WTC11 (cell line): ENCODE measurements at regions not wholly inside any gene's neighbourhood (a gene's known extent, or its start where the extent isn't known, plus 50 kb on each side); places are given as distances from the start of the nearest gene placed in this dataset.

ENCODE experiments used
- ARID4B ChIP-seq: sonication (generic); formaldehyde crosslinking; IDR thresholded peaks from 2 replicates; pipeline ENCODE4 v1.8.0; 2023; ENCODE audit warnings: missing genetic modification reagents, mild to moderate bottlenecking, borderline replicate concordance
- ATF1 ChIP-seq: sonication (generic); formaldehyde crosslinking; IDR thresholded peaks from 2 replicates; pipeline ENCODE4 v1.8.1; 2023; ENCODE audit warnings: mild to moderate bottlenecking, moderate library complexity, missing genetic modification reagents
- CTCF ChIP-seq: fragments of 200-600 bp; IDR thresholded peaks from 2 replicates; pipeline ENCODE4 v1.8.0; 2022; ENCODE audit warnings: antibody characterized with exemption
- E2F1 ChIP-seq: sonication (generic); formaldehyde crosslinking; IDR thresholded peaks from 2 replicates; pipeline ENCODE4 v1.8.0; 2022; ENCODE audit warnings: mild to moderate bottlenecking, missing genetic modification reagents
- ELF4 ChIP-seq: sonication (generic); formaldehyde crosslinking; IDR thresholded peaks from 2 replicates; pipeline ENCODE4 v1.8.1; 2022; ENCODE audit warnings: low read depth, mild to moderate bottlenecking, moderate library complexity, missing genetic modification reagents
- IRF1 ChIP-seq: sonication (generic); formaldehyde crosslinking; IDR thresholded peaks from 2 replicates; pipeline ENCODE4 v1.8.0; 2023; ENCODE audit warnings: missing genetic modification reagents
- JUN ChIP-seq: sonication (generic); formaldehyde crosslinking; IDR thresholded peaks from 2 replicates; pipeline ENCODE4 v1.8.0; 2023; ENCODE audit warnings: mild to moderate bottlenecking, missing genetic modification reagents
- MAX ChIP-seq: sonication (generic); formaldehyde crosslinking; IDR thresholded peaks from 2 replicates; pipeline ENCODE4 v1.8.0; 2022; ENCODE audit warnings: mild to moderate bottlenecking, missing genetic modification reagents
- NFE2L1 ChIP-seq: sonication (generic); formaldehyde crosslinking; IDR thresholded peaks from 2 replicates; pipeline ENCODE4 v1.8.1; 2023; ENCODE audit warnings: missing genetic modification reagents
- NR2C2 ChIP-seq: sonication (generic); formaldehyde crosslinking; IDR thresholded peaks from 2 replicates; pipeline ENCODE4 v1.8.0; 2022; ENCODE audit warnings: mild to moderate bottlenecking, missing genetic modification reagents
- SMAD4 ChIP-seq: sonication (generic); formaldehyde crosslinking; IDR thresholded peaks from 2 replicates; pipeline ENCODE4 v1.8.0; 2022; ENCODE audit warnings: mild to moderate bottlenecking, missing genetic modification reagents
- SOX15 ChIP-seq: fragments of 250-450 bp; sonication (Bioruptor Pico); IDR thresholded peaks from 2 replicates; pipeline ENCODE4 v1.9.0; 2021; ENCODE audit warnings: mild to moderate bottlenecking
- TEAD4 ChIP-seq: sonication (generic); formaldehyde crosslinking; IDR thresholded peaks from 2 replicates; pipeline ENCODE4 v1.8.0; 2022; ENCODE audit warnings: mild to moderate bottlenecking, missing genetic modification reagents
- USF2 ChIP-seq: sonication (generic); formaldehyde crosslinking; IDR thresholded peaks from 2 replicates; pipeline ENCODE4 v1.8.1; 2023; ENCODE audit warnings: mild to moderate bottlenecking, missing genetic modification reagents, moderate library complexity

- TF ChIP-seq USF2: no peak
- TF ChIP-seq CTCF: no peak
- TF ChIP-seq SMAD4 (CRISPR knock-in tag): no peak
- TF ChIP-seq E2F1 (CRISPR knock-in tag): no peak
- TF ChIP-seq ELF4 (CRISPR knock-in tag): no peak
- TF ChIP-seq JUN (CRISPR knock-in tag): no peak
- no peak for TF ChIP-seq ARID4B
- no peak for TF ChIP-seq NR2C2 (CRISPR knock-in tag)
- TF ChIP-seq NFE2L1 (CRISPR knock-in tag): no peak
- no peak for TF ChIP-seq ATF1 (CRISPR knock-in tag)
- TF ChIP-seq MAX (CRISPR knock-in tag): no peak
- no peak for TF ChIP-seq SOX15
- no peak for TF ChIP-seq IRF1 (CRISPR knock-in tag)
- no peak for TF ChIP-seq TEAD4 (CRISPR knock-in tag)
These were observed 1452.7 kb upstream of the CDH8 start for GRCh38 chr16:63488955-63489354.
